ENCODE measurements at regions not wholly inside any gene's neighbourhood (a gene's known extent, or its start where the extent isn't known, plus 50 kb on each side); places are given as distances from the start of the nearest gene placed in this dataset.
"Not testable (repeated sequence)": the region's sequence is repeated elsewhere in the genome, so short reads cannot be mapped to it uniquely, and the experiment has no call there.

DNA sequence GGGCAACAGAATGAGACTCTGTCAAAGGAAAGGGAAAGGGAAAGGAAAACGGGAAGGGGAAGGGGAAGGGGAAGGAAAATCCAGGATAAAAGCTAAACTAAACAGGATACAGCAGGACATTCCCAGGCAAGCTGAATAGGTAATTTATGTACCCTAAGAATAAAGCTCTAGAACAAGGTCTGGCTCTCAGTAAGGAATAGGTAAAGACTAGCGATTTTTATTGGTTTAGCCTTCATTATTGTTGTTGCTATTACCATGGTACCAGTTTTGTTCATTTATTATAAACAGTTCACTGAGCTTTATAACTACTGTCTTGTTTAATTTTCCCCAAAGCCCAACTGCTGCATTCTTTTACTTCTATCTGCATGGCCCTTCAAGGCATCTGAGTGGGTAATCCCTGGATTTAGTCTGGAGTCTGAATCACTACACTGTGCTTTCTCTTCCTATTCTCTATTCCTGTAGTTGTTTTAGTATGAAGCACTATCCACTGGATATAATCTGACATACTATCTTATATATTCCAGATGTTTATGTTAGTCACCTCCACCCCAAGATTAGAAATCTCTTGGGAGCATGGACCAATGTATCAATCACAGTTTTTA is 127.1 kb upstream of the TANK start:
- no peak for DNase-seq

DNA sequence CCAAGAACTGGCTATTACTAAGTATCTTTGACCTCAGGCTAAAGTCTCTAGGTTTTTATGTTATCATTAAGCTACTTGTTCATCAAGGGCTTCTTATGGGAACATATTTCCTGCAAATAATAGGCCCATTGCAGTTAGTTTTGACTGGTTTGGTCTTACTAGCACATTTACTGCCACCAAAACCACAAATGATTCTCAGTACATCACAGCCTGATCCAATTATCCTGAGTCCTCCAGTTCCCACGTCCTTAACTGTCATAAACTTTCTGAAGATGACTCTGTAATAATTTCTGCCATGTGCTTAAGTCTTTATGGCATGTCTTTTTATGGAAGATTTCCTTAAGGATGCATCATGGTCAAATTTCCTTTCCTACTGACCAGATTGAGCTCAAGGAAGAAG is 123.3 kb upstream of the TANK start:
- DNase-seq: no peak

DNA sequence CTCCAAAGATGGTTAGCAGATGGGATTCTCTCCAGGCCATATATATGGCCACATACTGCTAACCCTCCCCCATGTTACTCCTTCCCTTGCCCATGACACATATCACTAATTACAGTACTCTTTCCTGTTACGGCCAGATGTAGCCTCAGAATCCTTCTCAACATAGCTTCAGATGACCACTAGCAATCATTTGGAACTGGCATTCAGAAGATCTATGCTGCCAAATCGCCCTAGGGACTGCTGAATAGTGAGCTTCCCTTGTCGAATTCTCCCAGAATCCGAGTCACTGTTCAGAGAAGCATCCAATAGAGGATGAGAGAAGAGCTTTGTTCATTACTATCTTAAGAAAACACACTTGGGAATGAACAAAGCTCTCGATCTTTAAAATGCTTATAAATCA is 121.2 kb upstream of the TANK start:
- no peak for DNase-seq

DNA sequence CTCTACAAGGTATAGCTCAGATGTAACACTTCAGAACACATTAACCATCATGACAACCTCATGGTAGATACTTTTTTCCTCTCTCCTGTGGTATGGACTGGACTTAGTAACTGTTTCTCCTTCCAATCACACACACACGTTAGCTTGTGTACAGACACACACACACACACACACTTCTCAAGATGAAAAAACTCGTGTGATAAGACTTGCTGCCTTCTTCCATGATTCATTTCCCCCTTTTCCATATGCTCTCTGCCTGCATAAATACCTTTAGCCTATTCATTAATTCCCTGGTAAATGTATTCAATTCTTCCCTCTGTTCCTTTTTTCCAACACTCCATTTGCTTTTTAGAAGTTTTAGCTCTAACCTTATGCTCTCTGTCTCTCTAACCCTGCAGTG is 118.9 kb upstream of the TANK start:
- DNase-seq: no peak

DNA sequence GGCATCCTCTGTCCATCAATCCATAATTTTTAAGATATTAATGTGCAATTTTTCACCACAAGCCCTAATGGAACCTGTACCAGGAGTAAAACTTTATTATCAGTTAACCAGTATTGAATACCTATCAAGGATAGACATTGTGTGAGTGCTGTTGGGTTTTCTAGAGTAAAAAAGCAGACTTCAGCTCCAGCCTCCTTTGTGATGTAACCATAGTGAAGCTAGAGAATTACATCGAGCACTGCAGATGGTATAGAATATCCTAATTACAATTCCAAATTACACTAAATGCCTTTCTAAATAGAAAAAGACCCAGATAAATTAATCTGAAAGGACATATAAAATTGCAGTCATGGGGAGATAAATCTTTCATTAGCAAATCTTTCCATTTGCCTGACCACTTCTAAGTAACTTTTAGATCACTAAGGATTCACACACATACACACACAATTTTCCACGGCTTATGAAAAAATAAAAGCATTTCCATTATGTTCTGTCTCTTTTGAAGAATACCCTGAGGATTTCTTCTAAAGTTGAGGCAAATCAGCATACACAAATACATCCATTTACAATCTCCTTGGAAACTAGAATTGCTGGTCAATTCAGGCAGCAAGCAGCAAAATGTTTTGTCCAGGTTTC is 117.1 kb upstream of the TANK start:
- no peak for DNase-seq

DNA sequence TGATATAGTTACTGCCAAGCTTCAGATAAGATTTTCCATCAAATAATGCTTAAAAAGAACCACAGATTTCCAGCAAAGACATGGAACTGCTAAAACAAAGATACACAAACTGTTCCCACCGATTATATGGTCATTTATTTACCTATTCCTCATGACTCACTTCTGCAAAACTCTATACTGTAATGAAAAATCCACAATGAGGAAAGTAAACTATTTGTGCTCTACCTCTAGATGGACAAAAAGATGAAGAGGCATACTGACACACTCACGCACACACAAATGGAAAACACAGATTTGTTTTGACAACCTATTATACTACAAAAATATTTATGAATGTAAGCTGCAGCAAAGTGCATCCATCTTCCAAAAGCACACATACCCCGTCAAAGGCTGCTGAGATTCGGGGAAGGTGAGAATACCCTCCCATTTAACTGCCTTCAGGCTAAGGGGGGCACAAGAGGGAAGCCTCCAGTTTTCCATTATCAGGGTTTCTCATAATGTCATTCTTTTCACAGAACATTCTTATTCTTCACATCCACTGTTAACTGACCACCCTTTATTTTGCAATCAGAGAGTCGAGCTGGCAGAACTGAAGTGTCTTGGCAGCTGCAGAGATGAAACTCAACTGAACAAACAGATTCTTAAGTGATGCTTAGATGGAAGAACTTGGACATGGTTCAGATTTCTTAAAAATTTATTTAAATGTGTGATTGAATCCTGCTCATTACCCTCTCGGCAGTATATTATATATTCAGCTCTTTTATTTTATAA is 115.9 kb upstream of the TANK start:
- DNase-seq: no peak

DNA sequence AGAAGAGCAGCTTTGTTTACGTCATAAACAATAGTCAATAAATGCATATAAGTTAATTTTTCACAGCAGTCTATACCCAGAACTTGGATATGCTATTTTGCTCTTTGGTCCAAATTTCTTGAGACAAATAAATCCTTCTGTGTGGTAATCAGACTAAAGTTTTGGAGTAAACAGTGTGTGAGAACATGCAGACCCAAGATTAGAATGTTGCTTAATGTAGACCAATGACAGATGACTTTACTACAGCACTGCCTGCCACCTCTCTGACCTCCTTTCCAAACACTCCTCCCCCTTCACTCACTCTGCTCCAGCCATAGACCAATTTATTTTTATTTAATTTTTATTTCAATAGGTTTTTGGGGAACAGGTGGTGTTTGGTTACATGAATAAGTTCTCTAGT is 115.3 kb upstream of the TANK start:
- no peak for DNase-seq

DNA sequence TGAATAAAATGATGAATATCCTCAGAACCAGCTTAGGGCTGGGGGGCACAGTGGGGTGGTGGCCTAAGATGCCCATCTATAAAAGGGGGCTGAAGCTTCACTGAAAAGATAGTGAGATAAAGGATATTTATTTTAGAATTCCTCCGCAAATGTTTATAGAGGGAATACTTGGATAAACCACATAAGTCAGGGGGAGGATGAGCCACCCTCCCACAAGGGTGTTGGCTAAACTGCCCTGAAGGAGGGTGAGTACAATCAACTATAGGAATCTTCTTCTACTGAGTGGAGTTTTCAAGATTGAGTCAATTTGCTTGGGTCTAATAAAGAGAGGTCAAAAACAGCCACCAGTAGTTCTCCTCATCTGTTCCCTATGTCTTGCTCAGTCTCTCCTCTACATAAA is 114.5 kb upstream of the TANK start:
- DNase-seq: no peak

DNA sequence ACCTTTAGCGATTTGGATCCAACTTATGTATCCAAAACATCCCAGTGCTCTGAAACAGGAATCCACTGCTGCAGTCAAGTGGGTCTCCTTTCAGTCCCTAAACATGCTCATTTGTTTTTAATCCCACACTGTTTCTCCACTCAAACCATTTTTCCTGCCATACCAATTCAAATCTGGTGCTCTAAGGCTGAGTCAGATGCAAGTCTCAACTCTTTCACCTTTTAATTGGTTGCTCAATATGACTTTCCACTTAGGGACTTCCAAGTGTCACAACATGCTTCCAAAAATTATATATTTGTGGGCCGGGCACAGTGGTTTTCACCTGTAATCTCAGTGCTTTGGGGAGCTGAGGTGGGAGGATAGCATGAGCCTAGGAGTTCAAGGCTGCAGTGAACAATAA is 113.4 kb upstream of the TANK start:
- no peak for DNase-seq

DNA sequence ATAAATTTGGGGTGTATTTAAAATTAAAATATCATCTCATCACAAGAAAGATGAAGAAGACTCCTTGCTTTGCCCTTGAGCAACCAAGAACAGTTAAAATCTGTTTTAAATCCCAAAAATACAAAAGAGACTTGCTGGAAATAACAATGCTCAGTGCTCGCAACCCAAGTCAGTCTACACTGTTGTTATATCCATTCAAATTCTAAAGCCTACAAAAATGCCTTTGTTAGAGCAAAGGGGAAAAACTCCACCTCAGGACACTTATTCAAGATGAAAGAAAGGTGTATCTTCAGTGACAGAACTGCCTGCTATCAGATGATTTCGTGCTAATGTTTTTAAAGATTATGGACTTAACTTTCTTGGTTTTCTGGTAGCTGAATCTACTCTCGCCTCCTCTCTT is 111.9 kb upstream of the TANK start:
- DNase-seq: no peak

DNA sequence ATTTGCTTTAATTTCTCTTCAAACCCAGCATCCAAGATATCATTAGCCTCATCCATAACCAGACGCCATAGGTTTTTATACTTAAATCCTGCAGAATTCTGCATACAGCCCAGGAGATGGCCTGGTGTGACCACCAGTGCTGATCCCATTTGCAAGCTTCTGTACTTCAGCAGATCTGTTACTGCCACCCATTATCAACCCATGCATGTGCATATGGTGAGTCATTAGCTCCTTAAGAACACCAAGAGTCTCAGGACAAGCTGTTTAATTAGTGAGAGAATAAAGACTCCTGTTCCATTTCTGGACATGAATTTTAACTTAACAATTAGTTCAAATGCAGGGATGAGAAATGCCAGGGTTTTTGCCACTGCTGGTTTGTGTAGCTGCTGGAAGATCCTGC is 110.7 kb upstream of the TANK start:
- DNase-seq: no peak

DNA sequence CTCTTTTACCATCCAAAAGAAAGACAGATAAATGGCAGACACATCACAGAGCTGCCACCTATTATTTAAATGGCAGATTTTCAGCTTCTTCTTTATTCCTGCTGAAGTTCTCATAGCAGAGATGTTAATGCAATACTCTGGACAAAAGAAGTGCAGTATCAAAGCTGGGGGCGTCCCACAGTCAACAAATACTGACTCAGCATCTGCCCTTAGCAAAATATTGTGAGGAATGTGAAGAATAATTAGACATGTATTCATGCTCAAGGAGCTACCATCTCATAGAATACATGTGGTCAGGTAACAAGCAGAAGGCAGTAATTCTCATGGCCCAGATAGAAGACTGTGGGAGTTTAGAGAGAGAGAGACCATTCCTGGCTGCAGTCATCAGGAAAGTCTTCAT is 108.0 kb upstream of the TANK start:
- DNase-seq: no peak

DNA sequence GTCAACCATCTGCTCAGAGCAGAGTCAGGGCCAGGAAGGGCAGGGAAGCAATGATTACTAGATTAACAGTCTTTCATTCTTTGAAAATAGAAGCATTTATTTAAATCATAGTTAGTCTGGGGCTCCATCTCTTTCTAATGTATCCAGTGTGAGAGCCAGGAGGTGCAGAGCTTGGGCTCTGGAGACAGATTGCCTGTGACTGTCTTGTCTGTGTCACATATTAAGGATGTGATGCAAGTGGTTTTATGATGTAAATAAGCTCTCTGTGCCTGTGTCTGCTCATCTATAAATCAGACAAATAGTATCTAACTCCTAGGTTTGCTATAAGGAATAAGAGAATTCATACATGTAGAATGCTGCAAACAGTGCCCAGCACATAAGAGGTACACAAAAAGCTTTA is 104.9 kb upstream of the TANK start:
- DNase-seq: no peak

DNA sequence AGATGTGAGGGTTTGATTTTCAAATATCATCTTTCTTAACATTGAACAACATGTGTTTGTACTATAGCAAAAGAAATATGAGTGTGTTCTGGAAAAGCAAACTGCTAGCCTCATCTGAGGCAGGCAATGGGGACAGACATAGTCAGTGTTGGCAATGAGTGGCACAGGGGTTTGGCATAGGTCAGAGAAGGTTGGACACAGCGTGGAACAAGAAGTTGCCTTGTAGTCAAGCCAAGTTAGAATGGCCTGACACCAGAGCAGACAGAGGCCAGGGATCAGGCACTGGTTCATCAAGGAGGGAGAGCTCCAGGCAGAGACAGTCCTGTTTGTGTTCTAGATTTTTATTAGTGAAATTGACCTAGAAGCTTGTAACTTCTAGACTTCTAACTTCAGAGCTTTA is 100.8 kb upstream of the TANK start:
- no peak for DNase-seq

DNA sequence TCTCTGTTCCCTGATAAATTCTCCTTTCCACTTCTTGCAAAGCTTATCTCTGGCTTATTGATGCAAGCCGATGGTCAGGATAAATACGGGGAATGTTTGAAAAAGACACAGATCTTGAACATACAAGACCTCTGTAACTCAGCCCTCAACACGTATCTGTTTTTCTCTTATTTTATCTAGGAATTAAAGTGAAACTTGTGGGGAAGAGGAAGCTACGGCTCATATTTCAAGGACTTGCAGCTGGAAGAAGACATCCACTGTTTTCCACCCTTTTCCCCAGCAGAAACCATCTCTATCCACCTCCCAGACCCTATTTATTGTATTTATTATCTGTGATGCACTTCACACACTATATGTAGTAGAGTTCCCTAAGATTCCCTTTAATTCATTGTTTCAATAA is 98.4 kb upstream of the TANK start:
- no peak for DNase-seq

DNA sequence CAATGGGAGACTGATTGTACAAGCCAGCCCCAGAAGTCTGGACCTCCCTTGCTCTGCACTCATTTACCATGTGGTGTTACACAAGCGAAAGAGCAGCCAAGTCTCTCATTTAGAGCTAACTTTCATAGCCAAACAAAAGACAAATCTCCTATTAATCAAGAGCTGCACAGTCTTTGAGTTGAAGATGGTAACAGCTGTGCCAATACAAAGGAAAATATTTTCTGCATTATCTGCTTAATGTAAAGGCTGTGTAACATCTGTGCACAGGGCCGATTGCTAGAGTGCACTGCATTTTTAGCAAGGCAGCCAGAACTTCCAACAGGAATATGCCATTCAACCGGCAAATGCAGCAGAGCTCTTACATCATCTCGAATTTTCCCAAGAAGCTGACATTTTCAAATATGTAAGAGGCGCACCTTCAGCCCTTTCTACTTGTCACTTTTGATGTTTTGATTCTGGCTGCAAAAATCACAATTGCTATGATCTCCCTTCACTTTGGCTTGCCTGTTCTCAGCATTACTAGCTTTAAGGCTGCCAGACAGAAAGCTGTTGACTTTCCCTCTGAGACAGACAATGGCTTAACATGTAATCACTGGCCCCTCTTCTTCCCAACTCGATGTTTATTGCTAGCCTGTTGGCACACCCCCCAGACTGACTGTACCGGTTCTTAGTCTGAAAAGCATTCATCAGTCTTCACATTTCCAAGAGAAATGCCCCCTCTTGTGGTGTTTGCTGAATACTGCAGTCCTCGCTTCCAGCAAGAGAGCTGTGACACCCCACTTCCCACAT is 96.9 kb upstream of the TANK start:
- peak; percentile 88 for DNase-seq

DNA sequence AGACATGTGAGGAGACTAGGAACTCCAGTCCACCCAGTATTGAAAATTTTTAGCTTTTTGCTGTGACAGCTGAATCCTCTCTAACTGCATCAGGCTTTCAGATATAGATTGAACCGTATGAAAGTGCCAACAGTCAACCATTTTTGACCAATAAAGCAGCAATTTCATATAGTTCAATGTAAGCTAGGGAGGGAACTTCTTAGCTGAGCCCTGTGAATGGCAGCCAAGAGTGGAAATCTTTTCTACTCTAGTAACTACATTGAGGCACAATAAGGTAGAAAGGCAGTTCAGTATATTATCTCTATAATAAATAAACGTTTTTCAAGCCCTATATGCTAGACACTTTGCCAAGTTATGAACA is 96.3 kb upstream of the TANK start:
- no peak for DNase-seq

DNA sequence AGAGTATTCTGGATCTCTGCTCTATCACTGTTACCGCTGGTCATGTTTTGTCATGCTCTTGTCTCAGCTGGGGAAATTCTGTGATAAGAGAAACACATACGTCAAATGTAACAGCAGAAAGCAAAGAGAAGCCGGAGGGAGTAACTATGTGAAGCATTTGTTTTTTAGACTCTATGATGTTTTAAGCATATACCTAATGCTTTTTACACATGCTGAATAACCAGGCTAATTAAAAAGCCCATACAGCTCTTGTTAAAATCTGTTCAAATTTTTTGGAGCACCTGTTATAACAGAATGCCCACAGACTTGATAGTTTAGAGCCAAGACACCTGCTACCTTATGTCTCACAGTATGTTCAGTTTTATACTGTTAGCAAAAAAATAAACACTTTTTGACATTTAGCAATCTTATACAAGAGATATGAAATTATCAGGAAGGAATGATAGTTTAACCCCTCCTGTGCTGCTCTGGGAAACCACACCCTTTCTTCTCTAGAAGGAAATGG is 92.3 kb upstream of the TANK start:
- DNase-seq: no peak

DNA sequence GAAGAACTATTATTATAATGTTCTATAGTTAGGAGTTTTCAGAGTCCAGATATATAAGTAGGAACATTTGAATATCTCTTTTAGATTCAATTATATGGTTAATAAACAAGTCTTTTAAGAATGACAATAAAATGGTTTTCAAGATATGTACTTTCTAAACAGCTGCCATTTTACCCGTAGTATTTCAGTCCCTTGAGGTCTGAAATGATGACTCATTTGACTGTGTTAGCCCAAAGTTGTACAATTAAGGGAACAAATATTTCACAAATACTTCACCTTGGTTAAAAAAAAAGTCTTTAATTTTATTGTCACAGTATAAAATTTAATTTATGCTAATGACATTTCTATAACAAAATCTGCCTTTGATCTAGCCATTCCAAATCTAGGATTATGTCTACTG is 91.6 kb upstream of the TANK start:
- DNase-seq: no peak

DNA sequence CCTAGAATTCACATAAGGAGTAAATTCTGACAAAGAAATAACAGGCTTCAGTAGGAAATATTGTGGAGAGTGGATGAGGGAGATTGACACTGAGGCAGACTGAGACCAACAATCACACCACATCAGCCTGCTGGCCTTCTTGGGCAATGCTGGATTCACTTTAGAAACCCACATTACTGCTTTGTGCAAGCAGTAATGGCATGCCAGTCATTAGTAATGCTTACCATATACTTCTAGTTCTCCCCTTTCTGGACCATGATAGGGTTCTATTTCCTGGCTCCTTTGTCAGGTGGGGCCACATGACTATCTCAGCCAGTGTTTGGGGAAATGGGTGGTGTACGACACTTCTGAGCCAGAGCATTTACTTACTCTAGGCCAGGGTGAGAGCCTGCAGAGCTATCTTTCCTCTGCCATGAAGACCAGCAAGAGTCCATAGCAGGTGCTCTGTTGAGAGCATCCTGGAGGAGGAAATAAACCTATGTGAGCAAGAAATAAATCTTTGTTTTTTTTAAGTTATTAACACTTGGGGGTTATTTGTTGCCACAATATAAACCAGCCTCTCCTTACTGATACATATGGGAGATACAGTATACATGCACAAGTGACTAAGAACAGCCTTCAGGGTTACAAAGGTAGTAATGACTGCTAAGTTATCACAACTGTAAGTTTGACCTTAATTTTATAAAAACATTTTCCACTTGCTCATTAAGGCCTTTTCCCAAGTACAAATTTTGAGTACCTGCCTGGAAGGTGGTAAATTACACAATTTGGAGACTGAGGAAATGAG is 89.3 kb upstream of the TANK start:
- DNase-seq: no peak

DNA sequence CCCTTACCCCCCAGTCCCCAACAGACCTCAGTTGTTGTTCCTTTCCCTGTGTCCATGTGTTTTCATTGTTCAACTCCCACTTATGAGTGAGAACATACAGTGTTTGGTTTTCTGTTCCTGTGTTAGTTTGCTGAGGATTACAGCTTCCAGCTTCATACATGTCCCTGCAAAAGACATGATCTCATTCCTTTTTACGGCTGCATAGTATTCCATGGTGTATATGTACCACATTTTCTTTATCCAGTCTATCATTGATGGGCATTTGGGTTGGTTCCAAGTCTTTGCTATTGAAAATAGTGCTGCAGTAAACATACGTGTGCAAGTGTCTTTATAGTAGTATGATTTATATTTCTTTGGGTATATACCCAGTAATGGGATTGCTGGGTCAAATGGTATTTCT is 87.8 kb upstream of the TANK start:
- not testable (repeated sequence) for DNase-seq

DNA sequence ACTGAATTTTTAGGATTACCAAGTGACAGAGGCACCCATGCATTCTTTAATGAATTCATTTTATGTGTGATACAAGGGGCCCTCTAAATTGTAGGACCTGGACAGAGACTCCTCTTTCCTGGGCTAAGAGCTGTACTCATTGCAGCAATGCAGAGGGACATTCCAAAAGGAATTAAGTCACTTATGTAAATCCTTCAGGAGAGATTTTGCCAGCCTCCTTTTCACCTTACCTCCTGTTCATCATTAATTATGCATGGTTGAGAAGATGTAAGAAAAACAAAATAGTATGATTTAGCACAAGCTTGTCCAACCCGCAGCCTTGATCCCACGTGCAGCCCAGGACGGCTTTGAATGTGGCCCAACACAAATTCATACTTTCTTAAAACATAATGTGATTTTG is 84.5 kb upstream of the TANK start:
- DNase-seq: no peak

DNA sequence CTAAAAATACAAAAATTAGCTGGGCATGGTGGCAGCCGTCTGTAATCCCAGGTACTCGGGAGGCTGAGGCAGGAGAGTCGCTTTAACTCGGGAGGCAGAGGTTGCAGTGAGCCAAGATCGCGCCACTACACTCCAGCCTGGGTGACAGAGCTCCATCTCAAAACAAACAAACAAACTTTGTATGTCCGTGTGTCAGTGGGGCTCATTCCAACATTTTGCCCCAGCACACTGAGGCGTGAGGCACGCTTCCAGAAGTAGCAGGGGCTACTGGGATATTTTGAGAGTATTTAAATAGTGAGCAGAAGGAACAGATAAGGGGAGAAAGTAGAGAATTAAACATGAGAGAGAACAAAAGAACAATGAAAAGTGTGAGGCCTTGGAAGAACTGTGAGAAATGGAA is 83.3 kb upstream of the TANK start:
- no peak for DNase-seq

Data from suppressor macrophage treated with lipopolysaccharide for 4 hours (primary cell).